ENCODE measurements at regions not wholly inside any gene's neighbourhood (a gene's known extent, or its start where the extent isn't known, plus 50 kb on each side); places are given as distances from the start of the nearest gene placed in this dataset.

DNA sequence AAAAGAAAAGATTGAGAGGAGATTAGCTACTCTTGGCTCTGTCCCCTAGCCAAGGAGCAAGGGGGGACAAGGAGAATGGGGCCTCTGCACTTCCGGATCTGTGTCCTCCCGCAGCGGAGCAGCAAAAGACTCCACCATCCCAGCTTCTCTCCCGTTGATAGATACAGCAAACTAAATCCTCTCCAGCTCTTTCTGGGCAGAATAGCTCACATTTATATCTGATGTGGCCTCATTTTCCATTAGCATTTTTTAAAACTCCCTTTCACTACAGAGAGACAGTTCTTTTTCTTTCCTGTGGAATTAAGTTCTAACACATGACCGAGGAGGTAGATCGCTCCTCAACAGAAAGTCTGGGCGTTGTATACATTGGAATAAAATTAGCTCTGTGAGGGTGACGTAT lies 260.9 kb upstream of the SOX4 start:
- peaks cover 5% of the 10 kb centered on the region for H3K9me3 Mint-ChIP-seq
- H3K36me3 Mint-ChIP-seq (ENCODE audit: low read depth) = peaks cover 3% of the 10 kb centered on the region
- peak overlapping the region in 2 of 3 experiments; percentile 34 to 47 for H3K27ac Mint-ChIP-seq
- H3K4me3 Mint-ChIP-seq = no peak overlapping the region
- peaks cover 29% of the 10 kb centered on the region for H3K4me1 Mint-ChIP-seq
- TF ChIP-seq, protein P1, sequence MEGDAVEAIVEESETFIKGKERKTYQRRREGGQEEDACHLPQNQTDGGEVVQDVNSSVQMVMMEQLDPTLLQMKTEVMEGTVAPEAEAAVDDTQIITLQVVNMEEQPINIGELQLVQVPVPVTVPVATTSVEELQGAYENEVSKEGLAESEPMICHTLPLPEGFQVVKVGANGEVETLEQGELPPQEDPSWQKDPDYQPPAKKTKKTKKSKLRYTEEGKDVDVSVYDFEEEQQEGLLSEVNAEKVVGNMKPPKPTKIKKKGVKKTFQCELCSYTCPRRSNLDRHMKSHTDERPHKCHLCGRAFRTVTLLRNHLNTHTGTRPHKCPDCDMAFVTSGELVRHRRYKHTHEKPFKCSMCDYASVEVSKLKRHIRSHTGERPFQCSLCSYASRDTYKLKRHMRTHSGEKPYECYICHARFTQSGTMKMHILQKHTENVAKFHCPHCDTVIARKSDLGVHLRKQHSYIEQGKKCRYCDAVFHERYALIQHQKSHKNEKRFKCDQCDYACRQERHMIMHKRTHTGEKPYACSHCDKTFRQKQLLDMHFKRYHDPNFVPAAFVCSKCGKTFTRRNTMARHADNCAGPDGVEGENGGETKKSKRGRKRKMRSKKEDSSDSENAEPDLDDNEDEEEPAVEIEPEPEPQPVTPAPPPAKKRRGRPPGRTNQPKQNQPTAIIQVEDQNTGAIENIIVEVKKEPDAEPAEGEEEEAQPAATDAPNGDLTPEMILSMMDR (IDR thresholded peaks at IDR 0.05; ENCODE audit: unreplicated experiment in 3 of 3) = no peak
- H3K27me3 Mint-ChIP-seq (ENCODE audit: low read depth) = no peaks in the 10 kb centered on the region

DNA sequence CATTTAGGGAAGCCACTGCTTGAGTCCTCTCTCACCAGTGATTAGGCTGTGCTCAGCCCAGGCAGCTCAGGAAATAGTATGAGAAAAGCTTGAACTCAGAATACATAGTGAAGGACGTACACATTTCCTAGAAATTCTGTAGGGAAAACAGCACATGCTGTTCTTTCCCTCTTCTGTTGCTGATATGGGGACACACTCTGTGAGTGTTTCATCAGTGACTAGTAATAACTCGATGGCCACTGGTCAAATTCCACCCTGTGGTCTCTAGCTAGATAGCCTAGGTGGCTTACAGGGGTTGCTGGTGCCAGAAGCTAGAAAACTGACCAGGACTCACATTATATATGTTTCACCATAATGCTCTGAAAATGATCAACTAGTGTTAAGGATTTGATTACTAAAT lies 259.8 kb upstream of the SOX4 start:
- Mint-ChIP-seq H3K9me3 (peaks cover 8% of the 10 kb centered on the region), H3K4me3 (no peak overlapping the region), H3K36me3 (ENCODE audit: low read depth) (peaks cover 3% of the 10 kb centered on the region), H3K4me1 (peaks cover 29% of the 10 kb centered on the region), H3K27me3 (ENCODE audit: low read depth) (no peaks in the 10 kb centered on the region), H3K27ac (no peak overlapping the region)
- TF ChIP-seq, protein P1 (IDR thresholded peaks at IDR 0.05; ENCODE audit: unreplicated experiment in 3 of 3) = no peak

GRCh38 chr6:21334651-21335050 lies 258.9 kb upstream of the SOX4 start:
- TF ChIP-seq, protein P1 (IDR thresholded peaks at IDR 0.05; ENCODE audit: unreplicated experiment in 3 of 3) = no peak
- H3K27ac Mint-ChIP-seq = peak overlapping the region; percentile 26 to 76 (median 65)
- H3K27me3 Mint-ChIP-seq (ENCODE audit: low read depth) = no peaks in the 10 kb centered on the region
- H3K9me3 Mint-ChIP-seq = peaks cover 8% of the 10 kb centered on the region
- peaks cover 22% of the 10 kb centered on the region for H3K4me1 Mint-ChIP-seq
- no peak overlapping the region for H3K4me3 Mint-ChIP-seq
- H3K36me3 Mint-ChIP-seq (ENCODE audit: low read depth) = peaks cover 3% of the 10 kb centered on the region

GRCh38 chr6:21335591-21335990 lies 258.0 kb upstream of the SOX4 start:
- peak overlapping the region; percentile 65 to 89 (median 76) for H3K27ac Mint-ChIP-seq
- no peaks in the 10 kb centered on the region for H3K27me3 Mint-ChIP-seq (ENCODE audit: low read depth)
- peaks cover 3% of the 10 kb centered on the region for H3K36me3 Mint-ChIP-seq (ENCODE audit: low read depth)
- peaks cover 20% of the 10 kb centered on the region for H3K4me1 Mint-ChIP-seq
- H3K9me3 Mint-ChIP-seq = peaks cover 8% of the 10 kb centered on the region
- no peak overlapping the region for H3K4me3 Mint-ChIP-seq
- TF ChIP-seq, protein P1 (IDR thresholded peaks at IDR 0.05; ENCODE audit: unreplicated experiment in 3 of 3) = no peak

DNA sequence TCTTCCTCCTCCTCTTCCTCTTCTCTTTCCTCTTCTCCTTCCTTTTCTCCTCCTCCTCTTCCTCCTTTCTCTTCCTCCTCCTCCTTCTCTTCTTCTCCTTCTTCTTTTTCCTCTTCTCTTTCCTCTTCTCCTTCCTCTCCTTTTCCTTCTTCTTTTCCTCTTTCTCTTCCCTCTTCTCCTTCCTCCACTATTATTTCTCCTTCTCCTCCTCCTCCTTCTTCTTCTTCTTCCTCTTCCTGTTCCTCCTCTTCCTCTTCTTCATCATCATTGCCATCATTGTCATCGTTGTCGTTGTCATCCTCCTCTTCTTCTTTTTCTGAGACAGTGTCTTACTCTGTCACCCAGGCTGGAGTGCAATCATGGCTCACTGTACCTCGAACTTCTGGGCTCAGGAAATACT lies 256.3 kb upstream of the SOX4 start:
- H3K4me3 Mint-ChIP-seq = no peak overlapping the region
- H3K27me3 Mint-ChIP-seq (ENCODE audit: low read depth) = peaks cover 4% of the 10 kb centered on the region
- TF ChIP-seq, protein P1 (IDR thresholded peaks at IDR 0.05; ENCODE audit: unreplicated experiment in 3 of 3) = no peak
- no peak overlapping the region for H3K27ac Mint-ChIP-seq
- peaks cover 3% of the 10 kb centered on the region for H3K36me3 Mint-ChIP-seq (ENCODE audit: low read depth)
- peaks cover 8% of the 10 kb centered on the region for H3K9me3 Mint-ChIP-seq
- peaks cover 13% of the 10 kb centered on the region for H3K4me1 Mint-ChIP-seq

GRCh38 chr6:21340573-21340972 lies 253.0 kb upstream of the SOX4 start:
- TF ChIP-seq, protein P1 (IDR thresholded peaks at IDR 0.05; ENCODE audit: unreplicated experiment in 3 of 3) = no peak
- peaks cover 2% of the 10 kb centered on the region for H3K4me1 Mint-ChIP-seq
- H3K36me3 Mint-ChIP-seq (ENCODE audit: low read depth) = peaks cover 3% of the 10 kb centered on the region
- no peak overlapping the region for H3K27ac Mint-ChIP-seq
- peaks cover 4% of the 10 kb centered on the region for H3K27me3 Mint-ChIP-seq (ENCODE audit: low read depth)
- no peak overlapping the region for H3K4me3 Mint-ChIP-seq
- peaks cover 6% of the 10 kb centered on the region for H3K9me3 Mint-ChIP-seq

Measured in nephron (organoid).